ENCODE measurements at regions not wholly inside any gene's neighbourhood (a gene's known extent, or its start where the extent isn't known, plus 50 kb on each side); places are given as distances from the start of the nearest gene placed in this dataset.

DNA sequence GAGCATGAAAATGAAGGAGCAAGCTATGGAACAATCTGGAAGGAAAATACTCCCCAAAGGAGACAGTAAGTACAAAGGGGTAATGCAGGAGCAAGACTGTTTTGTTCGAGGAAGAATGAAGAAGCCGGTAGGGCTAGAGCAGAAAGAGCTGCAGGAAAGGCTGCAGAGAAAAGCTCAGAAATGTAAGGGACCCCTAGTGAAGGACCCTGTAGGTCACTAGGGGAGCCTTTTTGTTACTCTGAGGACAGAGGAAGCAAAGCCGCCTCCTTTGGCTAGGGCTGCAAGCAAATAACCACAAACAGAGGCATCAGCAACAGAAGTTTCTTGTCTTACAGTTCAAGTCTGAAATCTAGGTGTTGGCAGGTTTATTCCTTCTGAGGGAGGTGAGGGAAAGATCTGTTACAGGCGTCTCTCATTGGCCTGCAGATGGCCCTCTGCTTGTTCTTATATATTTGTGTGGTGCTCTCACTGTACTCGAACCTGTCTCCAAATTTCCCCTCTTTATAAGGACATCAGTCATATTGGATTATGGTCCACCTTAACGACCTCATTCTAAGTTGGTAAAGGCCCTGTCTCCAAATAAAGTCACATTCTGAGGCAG is 362.3 kb downstream of the COG6 start:
- TF ChIP-seq, protein P1, sequence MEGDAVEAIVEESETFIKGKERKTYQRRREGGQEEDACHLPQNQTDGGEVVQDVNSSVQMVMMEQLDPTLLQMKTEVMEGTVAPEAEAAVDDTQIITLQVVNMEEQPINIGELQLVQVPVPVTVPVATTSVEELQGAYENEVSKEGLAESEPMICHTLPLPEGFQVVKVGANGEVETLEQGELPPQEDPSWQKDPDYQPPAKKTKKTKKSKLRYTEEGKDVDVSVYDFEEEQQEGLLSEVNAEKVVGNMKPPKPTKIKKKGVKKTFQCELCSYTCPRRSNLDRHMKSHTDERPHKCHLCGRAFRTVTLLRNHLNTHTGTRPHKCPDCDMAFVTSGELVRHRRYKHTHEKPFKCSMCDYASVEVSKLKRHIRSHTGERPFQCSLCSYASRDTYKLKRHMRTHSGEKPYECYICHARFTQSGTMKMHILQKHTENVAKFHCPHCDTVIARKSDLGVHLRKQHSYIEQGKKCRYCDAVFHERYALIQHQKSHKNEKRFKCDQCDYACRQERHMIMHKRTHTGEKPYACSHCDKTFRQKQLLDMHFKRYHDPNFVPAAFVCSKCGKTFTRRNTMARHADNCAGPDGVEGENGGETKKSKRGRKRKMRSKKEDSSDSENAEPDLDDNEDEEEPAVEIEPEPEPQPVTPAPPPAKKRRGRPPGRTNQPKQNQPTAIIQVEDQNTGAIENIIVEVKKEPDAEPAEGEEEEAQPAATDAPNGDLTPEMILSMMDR (IDR thresholded peaks at IDR 0.05): no peak
- TF ChIP-seq EZH2 (IDR thresholded peaks at IDR 0.05): no peak
